Stimulated activated CD4-positive, alpha-beta T cell treated with anti-CD3 and anti-CD28 coated beads, Interleukin-4, amount 100 ng/mL, for 4 hours (primary cell): ENCODE measurements at regions not wholly inside any gene's neighbourhood (a gene's known extent, or its start where the extent isn't known, plus 50 kb on each side); places are given as distances from the start of the nearest gene placed in this dataset.
A peak's percentile ranks its signal among the peaks of the same experiment; 100 is the strongest.
"Not testable (repeated sequence)": the region's sequence is repeated elsewhere in the genome, so short reads cannot be mapped to it uniquely, and the experiment has no call there.

Experiments
- DNase-seq, 2 experiments: peaks; one replicate each; pipeline ENCODE4 v3.0.0-alpha.2; 2020

GRCh38 chr13:24997367-24997967 lies 98.5 kb upstream of the PABPC3 start:
- no peak for DNase-seq

GRCh38 chr13:24998433-24998832 lies 97.5 kb upstream of the PABPC3 start:
- DNase-seq, result no peak

- no peak for DNase-seq
These were observed 94.3 kb upstream of the PABPC3 start for GRCh38 chr13:25001476-25002206.

- not testable (repeated sequence) for DNase-seq
These were observed 93.6 kb upstream of the PABPC3 start for GRCh38 chr13:25002311-25002710.

GRCh38 chr13:25004489-25004888 lies 91.4 kb upstream of the PABPC3 start:
- DNase-seq, result not testable (repeated sequence)

GRCh38 chr13:25005050-25005497 lies 90.9 kb upstream of the PABPC3 start:
- DNase-seq, result not testable (repeated sequence)

GRCh38 chr13:25007389-25007788 lies 88.5 kb upstream of the PABPC3 start:
- not testable (repeated sequence) for DNase-seq

GRCh38 chr13:25014398-25014973 lies 81.5 kb upstream of the PABPC3 start:
- DNase-seq, result not testable (repeated sequence)

- DNase-seq, result not testable (repeated sequence)
These were observed 78.8 kb upstream of the PABPC3 start for GRCh38 chr13:25017176-25017575.

GRCh38 chr13:25017808-25018728 lies 77.9 kb upstream of the PABPC3 start:
- DNase-seq, result peak; percentile 44 to 45

- no peak for DNase-seq
These were observed 77.2 kb upstream of the PABPC3 start for GRCh38 chr13:25018729-25019115.

GRCh38 chr13:25019741-25020140 lies 76.2 kb upstream of the PABPC3 start:
- not testable (repeated sequence) for DNase-seq

GRCh38 chr13:25024175-25024574 lies 71.8 kb upstream of the PABPC3 start:
- DNase-seq, result no peak

GRCh38 chr13:25032160-25032559 lies 63.8 kb upstream of the PABPC3 start:
- no peak for DNase-seq

- no peak for DNase-seq
These were observed 61.8 kb upstream of the PABPC3 start for GRCh38 chr13:25034173-25034572.

- DNase-seq, result peak; percentile 15 to 16
These were observed 58.7 kb upstream of the PABPC3 start for GRCh38 chr13:25037057-25037813.

- DNase-seq, result no peak
These were observed 53.6 kb upstream of the PABPC3 start for GRCh38 chr13:25042151-25042865.

- DNase-seq, result no peak
These were observed 51.9 kb upstream of the PABPC3 start for GRCh38 chr13:25044071-25044470.
